Loucy (cell line): ENCODE measurements at regions not wholly inside any gene's neighbourhood (a gene's known extent, or its start where the extent isn't known, plus 50 kb on each side); places are given as distances from the start of the nearest gene placed in this dataset.

Experiments used
- H2AFZ ChIP-seq: fragments of 200-600 bp; sonication (generic); 2 replicates; pipeline ENCODE4 v1.6.0; 2016; ENCODE audit warnings: antibody characterized with exemption, mild to moderate bottlenecking, low read length, moderate library complexity
- H3F3A ChIP-seq: fragments of 200-600 bp; 2 replicates; pipeline ENCODE4 v1.6.0; 2016; ENCODE audit warnings: antibody characterized with exemption, low read depth, mild to moderate bottlenecking
- H3K27me3 ChIP-seq: fragments of 200-600 bp; sonication (generic); 2 replicates; pipeline ENCODE4 v1.6.1; 2014; ENCODE audit warnings: low read length, mild to moderate bottlenecking; ENCODE audit not compliant: insufficient read depth, poor library complexity, severe bottlenecking
- H3K36me3 ChIP-seq: fragments of 200-600 bp; sonication (generic); 2 replicates; pipeline ENCODE4 v1.6.1; 2016; ENCODE audit warnings: low read length; ENCODE audit not compliant: insufficient read depth
- H3K4me1 ChIP-seq: fragments of 200-600 bp; sonication (generic); 2 replicates; pipeline ENCODE4 v1.5.1; 2014; ENCODE audit warnings: low read length, mild to moderate bottlenecking; ENCODE audit not compliant: insufficient read depth, poor library complexity, severe bottlenecking
- H3K4me2 ChIP-seq: fragments of 200-600 bp; sonication (generic); 2 replicates; pipeline ENCODE4 v1.6.0; 2014; ENCODE audit warnings: antibody characterized with exemption, low read length, low read depth, mild to moderate bottlenecking; ENCODE audit not compliant: poor library complexity, severe bottlenecking
- H3K4me3 ChIP-seq: fragments of 200-600 bp; sonication (generic); 2 replicates; pipeline ENCODE4 v1.5.1; 2014; ENCODE audit warnings: low read length, mild to moderate bottlenecking, mixed read lengths; ENCODE audit not compliant: poor library complexity, severe bottlenecking
- H3K79me2 ChIP-seq: fragments of 200-600 bp; sonication (generic); 2 replicates; pipeline ENCODE4 v1.6.1; 2014; ENCODE audit warnings: low read length; ENCODE audit not compliant: insufficient read depth
- H3K9ac ChIP-seq: fragments of 200-600 bp; sonication (generic); 2 replicates; pipeline ENCODE4 v1.6.0; 2014; ENCODE audit warnings: mild to moderate bottlenecking, low read depth, low read length, moderate library complexity; ENCODE audit not compliant: poor library complexity, severe bottlenecking
- H3K9me2 ChIP-seq: fragments of 200-600 bp; sonication (generic); replicated peaks from 2 replicates; pipeline ENCODE4 v1.6.1; 2016; ENCODE audit warnings: low read depth, low read length, mixed read lengths
- H3K9me3 ChIP-seq: fragments of 200-600 bp; sonication (generic); 2 replicates; pipeline ENCODE4 v1.6.1; 2014; ENCODE audit warnings: mild to moderate bottlenecking, antibody characterized with exemption, low read length, low read depth; ENCODE audit not compliant: insufficient read depth
- H4K20me1 ChIP-seq: fragments of 200-600 bp; sonication (generic); 2 replicates; pipeline ENCODE4 v1.6.0; 2014; ENCODE audit warnings: antibody characterized with exemption, low read length, mild to moderate bottlenecking; ENCODE audit not compliant: insufficient read depth, poor library complexity, severe bottlenecking
- EZH2phosphoT487 ChIP-seq: fragments of 200-600 bp; IDR thresholded peaks from 2 replicates; pipeline ENCODE4 v1.6.1; 2018; ENCODE audit warnings: antibody characterized with exemption, mild to moderate bottlenecking, moderate library complexity, borderline replicate concordance
- TF ChIP-seq, protein P1 (sequence below): fragments of 200-600 bp; sonication (generic); conservative IDR thresholded peaks from 2 replicates; pipeline ENCODE4 v1.5.1; 2014; ENCODE audit warnings: mild to moderate bottlenecking, antibody characterized with exemption, low read length

DNA sequence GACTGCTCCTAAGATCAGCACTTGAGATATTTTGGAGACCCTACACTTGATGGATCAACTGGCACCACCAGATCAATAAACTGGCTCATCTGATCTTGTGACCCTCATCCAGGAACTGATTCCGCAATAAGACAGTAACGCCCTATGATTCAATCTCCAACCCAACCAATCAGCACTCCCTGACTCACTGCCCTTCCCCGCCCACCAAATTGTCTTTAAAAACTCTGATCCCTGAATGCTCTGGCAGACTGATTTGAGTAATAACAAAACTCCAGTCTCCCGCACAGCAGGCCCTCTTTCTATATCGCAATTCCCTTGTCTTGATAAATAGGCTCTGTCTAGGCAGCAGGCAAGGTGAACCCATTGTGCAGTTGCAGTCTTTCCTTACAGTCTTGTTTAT lies 677.0 kb downstream of the LRRC70 start:
- Histone ChIP-seq H3K9ac (no peak overlapping the region), H3K4me3 (no peak overlapping the region), H3K9me2 (no peaks in the 10 kb centered on the region), H3K27me3 (no peaks in the 10 kb centered on the region), H3K4me1 (no peaks in the 10 kb centered on the region), H3K4me2 (no peak overlapping the region), H3K9me3 (no peaks in the 10 kb centered on the region), H3K36me3 (no peaks in the 10 kb centered on the region), H4K20me1 (no peaks in the 10 kb centered on the region), H3K79me2 (no peaks in the 10 kb centered on the region), H3F3A (no peaks in the 10 kb centered on the region), H2AFZ (no peak overlapping the region)
- TF ChIP-seq, protein P1, sequence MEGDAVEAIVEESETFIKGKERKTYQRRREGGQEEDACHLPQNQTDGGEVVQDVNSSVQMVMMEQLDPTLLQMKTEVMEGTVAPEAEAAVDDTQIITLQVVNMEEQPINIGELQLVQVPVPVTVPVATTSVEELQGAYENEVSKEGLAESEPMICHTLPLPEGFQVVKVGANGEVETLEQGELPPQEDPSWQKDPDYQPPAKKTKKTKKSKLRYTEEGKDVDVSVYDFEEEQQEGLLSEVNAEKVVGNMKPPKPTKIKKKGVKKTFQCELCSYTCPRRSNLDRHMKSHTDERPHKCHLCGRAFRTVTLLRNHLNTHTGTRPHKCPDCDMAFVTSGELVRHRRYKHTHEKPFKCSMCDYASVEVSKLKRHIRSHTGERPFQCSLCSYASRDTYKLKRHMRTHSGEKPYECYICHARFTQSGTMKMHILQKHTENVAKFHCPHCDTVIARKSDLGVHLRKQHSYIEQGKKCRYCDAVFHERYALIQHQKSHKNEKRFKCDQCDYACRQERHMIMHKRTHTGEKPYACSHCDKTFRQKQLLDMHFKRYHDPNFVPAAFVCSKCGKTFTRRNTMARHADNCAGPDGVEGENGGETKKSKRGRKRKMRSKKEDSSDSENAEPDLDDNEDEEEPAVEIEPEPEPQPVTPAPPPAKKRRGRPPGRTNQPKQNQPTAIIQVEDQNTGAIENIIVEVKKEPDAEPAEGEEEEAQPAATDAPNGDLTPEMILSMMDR = no peak
- TF ChIP-seq EZH2phosphoT487 = no peak

DNA sequence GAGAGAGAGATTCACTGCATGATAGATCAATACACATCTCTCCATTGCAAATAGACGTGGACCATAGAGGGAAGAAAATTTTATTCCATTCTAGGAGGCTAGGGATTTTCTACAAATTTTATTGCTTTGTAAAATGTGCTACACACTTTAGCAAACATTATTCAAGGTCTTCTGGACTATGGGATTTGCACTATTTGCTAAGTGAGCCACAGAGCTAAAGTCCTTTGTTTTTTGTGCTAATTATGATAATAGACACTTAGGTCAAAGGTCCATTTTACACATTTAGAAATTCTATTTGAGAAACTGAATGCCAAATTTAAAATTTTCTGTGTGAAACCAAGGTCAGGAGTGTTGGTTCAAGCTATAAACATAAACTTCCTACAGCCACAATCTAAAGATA lies 672.3 kb downstream of the LRRC70 start:
- Histone ChIP-seq H3F3A (no peaks in the 10 kb centered on the region), H3K4me3 (no peak overlapping the region), H3K36me3 (no peaks in the 10 kb centered on the region), H3K9ac (no peak overlapping the region), H3K4me2 (no peak overlapping the region), H3K27me3 (no peaks in the 10 kb centered on the region), H3K79me2 (no peaks in the 10 kb centered on the region), H2AFZ (no peak overlapping the region), H3K4me1 (no peaks in the 10 kb centered on the region), H4K20me1 (no peaks in the 10 kb centered on the region), H3K9me2 (no peaks in the 10 kb centered on the region), H3K9me3 (no peaks in the 10 kb centered on the region)
- TF ChIP-seq, protein P1 = no peak
- TF ChIP-seq EZH2phosphoT487 = no peak

DNA sequence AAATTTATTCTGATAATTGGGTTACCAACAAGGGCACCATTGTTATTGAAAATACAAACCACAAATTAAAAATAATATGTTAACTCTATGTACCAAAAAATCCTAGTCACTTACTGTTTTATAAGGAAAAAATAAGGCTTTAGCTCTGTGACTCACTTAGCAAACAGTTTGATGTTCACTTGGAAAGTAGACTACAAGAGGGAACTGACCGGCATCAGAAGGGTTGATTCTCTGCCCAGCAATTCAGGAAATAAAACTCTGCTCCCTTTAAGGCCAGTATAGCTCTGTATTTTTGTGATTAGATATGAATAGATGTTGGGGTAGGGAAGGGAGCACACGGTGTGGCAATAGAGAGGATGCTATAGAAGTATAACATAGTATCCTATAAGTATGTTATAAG lies 671.3 kb downstream of the LRRC70 start:
- Histone ChIP-seq H3K4me1 (no peaks in the 10 kb centered on the region), H2AFZ (no peak overlapping the region), H3K9ac (no peak overlapping the region), H3K4me2 (no peak overlapping the region), H4K20me1 (no peaks in the 10 kb centered on the region), H3K79me2 (no peaks in the 10 kb centered on the region), H3K9me3 (no peaks in the 10 kb centered on the region), H3F3A (no peaks in the 10 kb centered on the region), H3K36me3 (no peaks in the 10 kb centered on the region), H3K4me3 (no peak overlapping the region), H3K27me3 (no peaks in the 10 kb centered on the region), H3K9me2 (no peaks in the 10 kb centered on the region)
- TF ChIP-seq EZH2phosphoT487 = no peak
- TF ChIP-seq, protein P1 = no peak
